Stimulated activated CD4-positive, alpha-beta T cell treated with anti-CD3 and anti-CD28 coated beads, Interleukin-4, amount 100 ng/mL, for 24 hours (primary cell): ENCODE measurements at regions not wholly inside any gene's neighbourhood (a gene's known extent, or its start where the extent isn't known, plus 50 kb on each side); places are given as distances from the start of the nearest gene placed in this dataset.
"Not testable (repeated sequence)": the region's sequence is repeated elsewhere in the genome, so short reads cannot be mapped to it uniquely, and the experiment has no call there.

Experiments
- DNase-seq: peaks from one replicate; pipeline ENCODE4 v3.0.0-alpha.2; 2020

GRCh38 chr9:100714372-100715099 is 136.7 kb downstream of the CAVIN4 start:
- DNase-seq: peak; percentile 35

- DNase-seq: no peak
Observed at GRCh38 chr9:100715100-100715380, 137.2 kb downstream of the CAVIN4 start.

- DNase-seq: no peak
Observed at GRCh38 chr9:100718717-100719116, 140.8 kb downstream of the CAVIN4 start.

- DNase-seq: no peak
Observed at GRCh38 chr9:100720922-100721321, 143.0 kb downstream of the CAVIN4 start.

- no peak for DNase-seq
Observed at GRCh38 chr9:100724886-100725285, 147.0 kb downstream of the CAVIN4 start.

GRCh38 chr9:100725371-100725770 is 147.5 kb downstream of the CAVIN4 start:
- DNase-seq: no peak

- DNase-seq: no peak
Observed at GRCh38 chr9:100729336-100729895, 151.5 kb downstream of the CAVIN4 start.

- no peak for DNase-seq
Observed at GRCh38 chr9:100730086-100730485, 152.2 kb downstream of the CAVIN4 start.

GRCh38 chr9:100731038-100731556 is 153.2 kb downstream of the CAVIN4 start:
- DNase-seq: no peak

GRCh38 chr9:100731557-100731956 is 153.7 kb downstream of the CAVIN4 start:
- DNase-seq: no peak

GRCh38 chr9:100739208-100739607 is 161.3 kb downstream of the CAVIN4 start:
- no peak for DNase-seq

GRCh38 chr9:100739666-100740065 is 161.8 kb downstream of the CAVIN4 start:
- no peak for DNase-seq

GRCh38 chr9:100748930-100749329 is 171.1 kb downstream of the CAVIN4 start:
- not testable (repeated sequence) for DNase-seq

- no peak for DNase-seq
Observed at GRCh38 chr9:100756217-100756616, 178.3 kb downstream of the CAVIN4 start.

- no peak for DNase-seq
Observed at GRCh38 chr9:100759215-100759614, 181.3 kb downstream of the CAVIN4 start.

GRCh38 chr9:100761276-100761802 is 183.5 kb downstream of the CAVIN4 start:
- DNase-seq: no peak

GRCh38 chr9:100774326-100774725 is 196.4 kb downstream of the CAVIN4 start:
- no peak for DNase-seq

GRCh38 chr9:100774962-100775361 is 197.1 kb downstream of the CAVIN4 start:
- DNase-seq: no peak

GRCh38 chr9:100775912-100776311 is 198.0 kb downstream of the CAVIN4 start:
- no peak for DNase-seq

GRCh38 chr9:100784755-100785154 is 206.9 kb downstream of the CAVIN4 start:
- no peak for DNase-seq

GRCh38 chr9:100785946-100786345 is 208.1 kb downstream of the CAVIN4 start:
- no peak for DNase-seq

GRCh38 chr9:100794738-100795269 is 216.9 kb downstream of the CAVIN4 start:
- no peak for DNase-seq

- no peak for DNase-seq
Observed at GRCh38 chr9:100803956-100804355, 224.6 kb upstream of the PLPPR1 start.

GRCh38 chr9:100811643-100812042 is 216.9 kb upstream of the PLPPR1 start:
- no peak for DNase-seq
